GM18517 (cell line): ENCODE measurements at regions not wholly inside any gene's neighbourhood (a gene's known extent, or its start where the extent isn't known, plus 50 kb on each side); places are given as distances from the start of the nearest gene placed in this dataset.

Experiments
- ATAC-seq: cut with Tn5 transposase; IDR thresholded peaks from one replicate; pipeline ENCODE4 v1.9.1; 2021; ENCODE audit warnings: mild to moderate bottlenecking, moderate library complexity; ENCODE audit not compliant: unreplicated experiment

- no peak for ATAC-seq
These were observed 101.9 kb upstream of the SLC44A1 start for GRCh38 chr9:105142406-105143135.

- ATAC-seq: no peak
These were observed 101.4 kb upstream of the SLC44A1 start for GRCh38 chr9:105143136-105143430.

DNA sequence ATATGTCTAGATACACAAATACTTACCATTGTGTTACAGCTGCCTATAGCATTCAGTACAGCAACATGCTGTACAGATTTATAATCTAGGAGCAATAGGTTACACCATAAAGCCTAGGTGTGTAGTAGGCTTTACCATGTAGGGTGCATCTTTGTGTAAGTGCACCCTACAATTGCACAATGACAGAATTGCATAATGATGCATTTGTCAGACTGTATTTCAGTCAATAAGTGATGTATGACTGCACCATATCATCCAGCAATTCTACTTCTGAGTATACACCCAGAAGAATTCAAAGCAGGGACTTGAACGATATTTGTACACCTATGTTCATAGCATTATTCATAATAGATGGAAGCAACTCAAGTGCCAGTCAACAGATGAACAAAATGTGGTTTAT is 100.4 kb upstream of the SLC44A1 start:
- no peak for ATAC-seq

DNA sequence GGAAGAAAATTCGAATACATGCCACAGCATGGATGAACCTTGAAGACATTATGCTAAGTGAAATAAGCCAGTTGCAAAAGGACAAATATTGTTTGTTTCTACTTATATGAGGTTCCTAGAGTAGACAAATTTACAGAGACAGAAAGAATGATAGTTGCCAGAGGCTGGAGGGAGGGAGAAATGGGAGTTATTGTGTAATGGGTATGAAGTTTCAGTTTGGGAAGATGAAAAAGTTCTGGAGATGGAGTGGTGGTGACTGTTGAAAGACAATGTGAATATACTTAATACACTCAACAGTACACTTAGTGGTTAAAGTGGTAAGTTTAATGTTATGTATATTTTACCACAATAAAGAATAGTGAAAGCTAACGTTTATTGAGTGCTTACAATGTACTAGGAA is 99.6 kb upstream of the SLC44A1 start:
- no peak for ATAC-seq

- no peak for ATAC-seq
These were observed 97.8 kb upstream of the SLC44A1 start for GRCh38 chr9:105146677-105147076.

- no peak for ATAC-seq
These were observed 97.2 kb upstream of the SLC44A1 start for GRCh38 chr9:105147110-105147871.

- ATAC-seq: no peak
These were observed 96.0 kb upstream of the SLC44A1 start for GRCh38 chr9:105148328-105149006.

DNA sequence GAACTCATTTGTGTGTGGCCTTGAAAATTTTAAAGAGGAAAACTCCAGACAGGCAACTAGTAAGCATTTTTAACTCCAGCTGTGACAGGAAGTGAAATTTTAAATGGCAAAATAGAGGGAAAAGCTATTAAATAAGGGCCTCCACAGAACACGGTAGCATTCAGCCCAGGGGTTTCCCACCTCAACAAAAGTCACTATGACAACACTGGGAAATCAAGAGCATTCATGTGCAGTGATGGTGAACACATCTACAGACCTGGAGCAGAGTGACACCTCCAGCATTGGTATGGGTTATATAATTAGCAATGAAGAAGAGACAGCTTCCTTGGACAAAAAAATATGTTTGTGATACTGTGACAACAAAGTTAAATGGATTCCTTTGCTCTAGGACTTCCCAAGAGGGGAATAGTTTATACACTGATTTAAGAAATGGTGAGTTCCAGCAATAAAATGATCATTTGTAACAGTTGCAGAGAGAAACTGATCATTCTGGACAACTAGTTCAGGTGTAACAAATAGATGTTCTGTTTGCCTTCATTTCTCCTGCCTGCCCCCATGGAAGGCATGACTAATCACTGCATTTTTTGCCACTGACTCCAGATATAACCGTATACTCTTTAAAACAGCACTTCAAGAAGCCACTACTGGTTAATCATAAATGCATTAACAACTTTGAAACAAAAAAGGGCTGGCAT is 93.3 kb upstream of the SLC44A1 start:
- ATAC-seq: no peak

DNA sequence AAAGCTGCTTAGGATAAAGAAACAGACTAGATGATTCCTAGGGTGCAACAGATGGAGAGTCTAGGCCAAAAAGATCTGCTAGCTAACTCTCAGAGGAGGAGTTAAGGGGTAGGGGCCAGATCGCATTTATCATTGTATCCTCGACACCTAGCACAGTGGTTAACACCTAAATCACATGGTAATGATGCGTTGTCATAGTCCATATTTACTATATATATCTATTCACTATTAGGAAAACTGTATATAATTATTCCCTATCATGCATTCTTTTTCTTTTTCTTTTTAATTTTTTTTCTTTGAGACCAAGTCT is 92.8 kb upstream of the SLC44A1 start:
- no peak for ATAC-seq

- no peak for ATAC-seq
These were observed 89.7 kb upstream of the SLC44A1 start for GRCh38 chr9:105154723-105155191.

- ATAC-seq: peak; percentile 69
These were observed 87.3 kb upstream of the SLC44A1 start for GRCh38 chr9:105157171-105157583.

GRCh38 chr9:105158020-105158419 is 86.4 kb upstream of the SLC44A1 start:
- no peak for ATAC-seq

DNA sequence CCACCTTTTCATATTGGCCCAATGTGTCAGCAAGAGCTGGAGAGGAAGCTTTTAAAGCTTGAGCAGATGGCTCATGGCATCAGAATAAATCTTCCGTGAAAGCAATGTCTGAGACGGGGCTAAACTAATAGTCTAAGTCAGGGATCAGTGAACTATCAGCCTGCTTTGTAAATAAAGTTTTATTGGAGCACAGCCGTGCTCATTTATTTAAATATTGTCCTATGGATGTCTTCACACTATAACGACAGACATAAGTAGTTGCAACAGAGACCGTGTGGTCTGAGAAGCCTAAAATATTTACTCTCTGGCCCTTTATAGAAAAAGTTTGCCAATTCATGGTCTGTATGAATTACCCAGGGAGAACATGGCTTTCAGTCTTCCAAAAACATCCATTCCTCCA is 85.6 kb upstream of the SLC44A1 start:
- ATAC-seq: no peak

- ATAC-seq: no peak
These were observed 75.6 kb upstream of the SLC44A1 start for GRCh38 chr9:105168870-105169319.

DNA sequence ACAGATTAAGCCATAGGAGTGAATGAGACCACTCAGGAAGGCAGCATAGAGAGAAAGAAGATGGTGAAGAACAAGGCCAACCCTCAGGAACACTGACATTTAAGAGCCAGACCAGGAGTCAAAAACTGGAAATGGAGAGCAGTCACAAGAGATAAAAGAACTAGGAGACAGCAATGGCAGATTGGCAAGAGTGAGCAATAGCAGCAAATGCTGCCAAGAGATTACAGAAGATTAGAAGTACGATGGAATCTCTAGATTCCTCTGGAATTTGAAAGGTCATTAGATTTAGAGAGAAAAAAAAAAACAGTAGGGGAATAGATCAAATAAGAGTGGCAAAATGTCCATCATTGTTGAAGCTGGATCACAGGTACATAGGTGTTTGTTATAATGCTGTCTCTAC is 73.4 kb upstream of the SLC44A1 start:
- ATAC-seq: no peak

- ATAC-seq: no peak
These were observed 72.9 kb upstream of the SLC44A1 start for GRCh38 chr9:105171589-105171988.

DNA sequence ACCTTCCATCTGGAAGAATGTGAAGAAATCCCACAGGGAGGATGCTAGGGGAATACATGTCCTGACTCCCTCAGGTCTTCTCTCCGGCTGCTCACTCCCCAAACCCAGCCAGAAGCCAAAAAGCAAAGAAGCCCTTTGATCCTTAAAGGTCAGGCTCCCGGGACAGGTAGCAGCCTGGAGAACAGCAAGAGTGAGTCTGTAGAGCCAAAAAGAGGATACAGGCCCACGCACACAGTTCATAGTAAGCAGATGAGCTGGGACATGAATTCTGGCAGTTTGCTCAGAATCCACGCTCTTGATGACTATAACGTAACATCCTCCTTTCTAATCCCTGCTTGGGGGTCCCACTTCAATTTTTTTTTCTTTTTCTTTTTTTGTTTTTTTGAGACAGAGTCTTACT is 72.0 kb upstream of the SLC44A1 start:
- ATAC-seq: no peak

DNA sequence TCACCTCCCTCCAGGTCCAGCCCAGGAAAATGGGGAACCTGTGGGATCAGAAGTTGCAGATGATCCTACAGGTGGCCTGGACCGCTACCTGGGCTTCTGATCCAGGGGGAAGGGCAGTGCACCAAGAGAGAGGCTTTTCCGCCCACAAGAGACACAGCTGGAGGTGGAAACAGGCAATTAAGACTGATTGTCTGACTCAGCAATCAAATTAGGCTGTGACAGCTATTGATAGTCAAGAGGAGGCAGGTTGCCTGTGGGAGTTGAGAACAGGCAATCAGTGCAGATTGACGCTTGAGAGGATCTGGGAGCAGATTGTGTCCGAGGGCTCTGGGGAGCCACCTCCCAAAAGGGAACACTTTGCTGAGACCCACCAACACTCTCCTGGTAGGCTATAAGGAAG is 71.1 kb upstream of the SLC44A1 start:
- ATAC-seq: no peak

DNA sequence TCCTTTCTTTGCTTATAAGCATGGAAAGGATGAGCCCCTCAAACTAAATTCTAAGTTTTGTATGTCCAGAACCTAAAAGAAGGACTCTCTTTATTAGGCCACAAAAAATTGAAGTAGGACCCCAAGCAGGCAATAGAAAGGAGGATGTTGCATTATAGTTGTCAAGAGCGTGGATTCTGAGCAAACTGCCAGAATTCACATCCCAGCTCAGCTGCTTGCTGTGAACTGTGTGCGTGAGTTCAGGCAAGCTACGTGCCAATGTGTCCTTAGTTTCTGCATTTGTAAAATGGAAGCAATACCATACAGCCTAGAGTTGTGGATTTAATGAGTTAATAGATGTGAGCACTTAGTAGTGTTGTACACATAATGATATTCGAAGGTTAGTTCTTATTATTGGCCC is 70.6 kb upstream of the SLC44A1 start:
- no peak for ATAC-seq

DNA sequence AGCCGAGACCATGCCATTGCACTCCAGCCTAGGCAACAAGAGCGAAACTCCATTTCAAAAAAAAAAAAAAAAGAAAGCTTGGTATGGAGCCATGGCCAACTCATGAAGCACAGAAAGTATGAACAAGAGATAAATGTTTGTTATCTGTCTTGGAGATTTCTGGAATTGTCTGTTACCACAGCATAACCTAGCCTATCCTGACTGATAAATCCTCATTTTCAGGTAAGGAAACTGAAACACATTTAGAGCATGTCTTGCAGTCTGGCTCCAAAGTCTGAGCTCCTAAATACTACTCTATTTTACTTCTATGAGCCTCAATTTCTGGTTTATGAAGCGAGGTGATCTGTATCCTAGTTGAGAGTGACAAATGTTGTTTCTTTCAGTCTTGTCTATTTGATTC is 68.3 kb upstream of the SLC44A1 start:
- no peak for ATAC-seq

DNA sequence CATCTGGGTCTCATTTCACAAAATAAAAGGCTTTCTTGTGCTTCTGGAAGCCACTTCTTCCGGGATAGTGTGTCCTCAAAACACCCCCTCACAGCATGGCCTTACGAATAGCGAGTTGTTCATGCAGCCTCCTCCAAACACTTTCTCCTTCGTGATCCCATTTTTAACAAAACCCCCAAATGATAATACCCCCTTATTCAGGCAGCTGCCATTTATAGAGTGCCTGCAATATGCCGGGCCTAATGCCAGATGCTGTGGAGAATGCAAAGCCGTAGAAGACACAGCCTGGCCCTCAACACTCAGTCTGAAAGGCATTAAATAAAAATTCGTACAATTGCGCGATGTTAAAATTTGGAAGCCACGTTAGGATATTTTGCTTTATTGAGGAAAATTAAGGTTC is 66.4 kb upstream of the SLC44A1 start:
- no peak for ATAC-seq

GRCh38 chr9:105187781-105188180 is 56.7 kb upstream of the SLC44A1 start:
- no peak for ATAC-seq
